CD14-positive monocyte (primary cell): ENCODE measurements at regions not wholly inside any gene's neighbourhood (a gene's known extent, or its start where the extent isn't known, plus 50 kb on each side); places are given as distances from the start of the nearest gene placed in this dataset.

Experiments used
- DNase-seq, 3 donors: peaks; one replicate each; pipeline ENCODE4 v3.0.0-alpha.2; 2011 to 2022
- H2AFZ ChIP-seq: 2 replicates; pipeline ENCODE4 v1.6.0; 2012; ENCODE audit warnings: mild to moderate bottlenecking, low read depth, low read length, inconsistent platforms; ENCODE audit not compliant: insufficient read depth, poor library complexity, severe bottlenecking
- H3K27ac ChIP-seq, 2 donors: 1 replicate in 1 of 2; 2 replicates in 1 of 2; pipeline ENCODE4 v1.5.1; 2012 to 2013; ENCODE audit warnings: low read length in 2 of 2, control low read depth in 1 of 2, inconsistent platforms in 1 of 2, low read depth in 1 of 2, mild to moderate bottlenecking in 1 of 2
- H3K27me3 ChIP-seq, 2 donors: one replicate each; pipeline versions ENCODE4 v1.6.0 to v1.6.1; 2011 to 2013; ENCODE audit warnings: low read length in 2 of 2; ENCODE audit not compliant: control insufficient read depth in 2 of 2, insufficient read depth in 2 of 2
- H3K36me3 ChIP-seq, 2 donors: replicated peaks in 1 of 2; 1 replicate in 1 of 2; 2 replicates in 1 of 2; pipeline versions ENCODE4 v1.5.1 to v1.6.1; 2012 to 2013; ENCODE audit warnings: low read length in 2 of 2, control low read depth in 1 of 2, inconsistent platforms in 1 of 2, mild to moderate bottlenecking in 1 of 2; ENCODE audit not compliant: insufficient read depth in 2 of 2, control insufficient read depth in 1 of 2
- H3K4me1 ChIP-seq, 2 donors: 1 replicate in 1 of 2; 2 replicates in 1 of 2; pipeline versions ENCODE4 v1.5.1 to v1.6.1; 2012 to 2013; ENCODE audit warnings: low read length in 2 of 2, control low read depth in 1 of 2, inconsistent platforms in 1 of 2, mild to moderate bottlenecking in 1 of 2, moderate library complexity in 1 of 2; ENCODE audit not compliant: insufficient read depth in 2 of 2, control insufficient read depth in 1 of 2
- H3K4me2 ChIP-seq: replicated peaks from 2 replicates; pipeline ENCODE3; 2012; ENCODE audit warnings: low read length, moderate library complexity, mild to moderate bottlenecking; ENCODE audit not compliant: poor library complexity, severe bottlenecking; ENCODE audit errors: extremely low read depth
- H3K4me3 ChIP-seq, 3 experiments: fragments of 200-600 bp in 1 of 3; sonication (generic) in 1 of 3; replicated peaks in 1 of 3; 1 replicate in 2 of 3; 2 replicates in 1 of 3; pipeline ENCODE4 v1.5.1; 2011 to 2013; ENCODE audit warnings: low read length in 3 of 3, mild to moderate bottlenecking in 3 of 3, control low read depth in 2 of 3, low read depth in 2 of 3, inconsistent platforms in 1 of 3, moderate library complexity in 1 of 3
- H3K79me2 ChIP-seq: 2 replicates; pipeline ENCODE4 v1.6.0; 2012; ENCODE audit warnings: mild to moderate bottlenecking, control low read depth, inconsistent platforms, low read length, moderate library complexity; ENCODE audit not compliant: insufficient read depth
- H3K9ac ChIP-seq: 2 replicates; pipeline ENCODE4 v1.6.0; 2017; ENCODE audit warnings: low read length, mild to moderate bottlenecking; ENCODE audit not compliant: insufficient read depth, poor library complexity, severe bottlenecking
- H3K9me3 ChIP-seq, 2 donors: replicated peaks in 1 of 2; 1 replicate in 1 of 2; 2 replicates in 1 of 2; pipeline versions ENCODE4 v1.5.1 to v1.6.1; 2012 to 2013; ENCODE audit warnings: low read length in 2 of 2, control low read depth in 1 of 2; ENCODE audit not compliant: control insufficient read depth in 1 of 2, insufficient read depth in 1 of 2
- H4K20me1 ChIP-seq: 2 replicates; pipeline ENCODE4 v1.6.0; 2012; ENCODE audit warnings: mild to moderate bottlenecking, low read length, control low read depth, moderate library complexity; ENCODE audit not compliant: insufficient read depth
- H3K27ac Mint-ChIP-seq, 7 donors: one replicate each; pipeline ENCODE4 v1.8.0; 2020; ENCODE audit warnings: mild to moderate bottlenecking in 7 of 7, mixed read lengths in 7 of 7, moderate library complexity in 6 of 7, inconsistent platforms in 2 of 7
- H3K27me3 Mint-ChIP-seq, 3 donors: one replicate each; pipeline ENCODE4 v1.8.0; 2021 to 2022; ENCODE audit warnings: low read depth in 3 of 3, mild to moderate bottlenecking in 3 of 3, mixed read lengths in 3 of 3, moderate library complexity in 3 of 3, inconsistent platforms in 1 of 3
- H3K36me3 Mint-ChIP-seq, 2 donors: one replicate each; pipeline ENCODE4 v1.8.0; 2020; ENCODE audit warnings: mixed read lengths in 2 of 2, inconsistent platforms in 1 of 2, mild to moderate bottlenecking in 1 of 2
- H3K4me1 Mint-ChIP-seq: one replicate; pipeline ENCODE4 v1.8.0; 2020; ENCODE audit warnings: mild to moderate bottlenecking, mixed read lengths
- H3K4me3 Mint-ChIP-seq, 2 donors: one replicate each; pipeline ENCODE4 v1.8.0; 2020; ENCODE audit warnings: mild to moderate bottlenecking in 2 of 2, mixed read lengths in 2 of 2, moderate library complexity in 1 of 2
- H3K9me3 Mint-ChIP-seq, 7 donors: one replicate each; pipeline ENCODE4 v1.8.0; 2020 to 2022; ENCODE audit warnings: mixed read lengths in 7 of 7, mild to moderate bottlenecking in 6 of 7, moderate library complexity in 6 of 7, inconsistent platforms in 2 of 7
- CTCF ChIP-seq: fragments of 200-600 bp; IDR thresholded peaks from one replicate; pipeline ENCODE4 v1.8.0; 2022; ENCODE audit warnings: antibody characterized with exemption, mild to moderate bottlenecking
- WGBS: methylation state at CpG from one replicate; pipeline ENCODE4 v1.1.5; 2013; ENCODE audit warnings: missing lambda C conversion rate; ENCODE audit not compliant: insufficient coverage; 5-methylcytosine and 5-hydroxymethylcytosine counted together
- intact Hi-C, 2 donors: fragments of 100-400 bp; cut with micrococcal nuclease; formaldehyde crosslinking; loops; one replicate each; pipeline versions ENCODE4 v1.15.0 to v1.15.1; 2023

GRCh38 chr14:65238456-65238855 is 136.1 kb upstream of the MAX start:
- no peak for TF ChIP-seq CTCF
- H3K27ac ChIP-seq, result no peak overlapping the region
- no peaks in the 10 kb centered on the region for H3K36me3 ChIP-seq
- H3K36me3 Mint-ChIP-seq, result peaks cover 0 to 3% of the 10 kb centered on the region in 2 donors
- 100% methylated on average over 2 of the region's 6 CpGs for WGBS
- no peaks in the 10 kb centered on the region for H3K9me3 ChIP-seq
- H3K9ac ChIP-seq, result no peak overlapping the region
- no peak overlapping the region for H3K4me3 Mint-ChIP-seq
- H3K4me1 Mint-ChIP-seq, result peaks cover 13% of the 10 kb centered on the region
- no peaks in the 10 kb centered on the region for H3K27me3 ChIP-seq
- intact Hi-C loops, result no loop called here
- no peaks in the 10 kb centered on the region for H3K4me1 ChIP-seq
- no peak overlapping the region for H3K27ac Mint-ChIP-seq
- no peaks in the 10 kb centered on the region for H4K20me1 ChIP-seq
- H3K4me3 ChIP-seq, result no peak overlapping the region
- DNase-seq, result no peak
- no peak overlapping the region for H3K4me2 ChIP-seq
- H3K79me2 ChIP-seq, result no peaks in the 10 kb centered on the region
- peaks cover 0 to 9% (median 1%) of the 10 kb centered on the region in 3 donors for H3K27me3 Mint-ChIP-seq
- no peak overlapping the region for H2AFZ ChIP-seq
- H3K9me3 Mint-ChIP-seq, result no peaks in the 10 kb centered on the region

GRCh38 chr14:65239143-65239937 is 137.0 kb upstream of the MAX start:
- Histone ChIP-seq H3K27me3 (no peaks in the 10 kb centered on the region), H3K79me2 (no peaks in the 10 kb centered on the region), H3K4me3 (no peak overlapping the region), H3K4me2 (no peak overlapping the region), H3K9me3 (no peaks in the 10 kb centered on the region), H3K36me3 (no peaks in the 10 kb centered on the region), H3K4me1 (peaks cover 0 to 3% of the 10 kb centered on the region in 2 donors), H3K9ac (no peak overlapping the region), H3K27ac (no peak overlapping the region), H4K20me1 (no peaks in the 10 kb centered on the region), H2AFZ (no peak overlapping the region)
- Mint-ChIP-seq H3K4me1 (peaks cover 13% of the 10 kb centered on the region), H3K27ac (peak overlapping the region in 1 of 7 donors; percentile 50), H3K9me3 (no peaks in the 10 kb centered on the region), H3K27me3 (peaks cover 0 to 4% (median 1%) of the 10 kb centered on the region in 3 donors), H3K36me3 (peaks cover 0 to 3% of the 10 kb centered on the region in 2 donors), H3K4me3 (no peak overlapping the region)
- 80% methylated on average over 5 of the region's 10 CpGs for WGBS
- intact Hi-C loops, result no loop called here
- no peak for DNase-seq
- no peak for TF ChIP-seq CTCF
